Activated CD4-positive, alpha-beta T cell treated with anti-CD3 and anti-CD28 coated beads, Interleukin-2, amount 10 ng/mL, durations not matched to agents 24 days and 14 days (primary cell): ENCODE measurements at regions not wholly inside any gene's neighbourhood (a gene's known extent, or its start where the extent isn't known, plus 50 kb on each side); places are given as distances from the start of the nearest gene placed in this dataset.

Experiments
- DNase-seq: peaks from one replicate; pipeline ENCODE4 v3.0.0; 2022
- H3K27ac Mint-ChIP-seq: one replicate; pipeline ENCODE4 v1.8.0; 2022; ENCODE audit warnings: mild to moderate bottlenecking, mixed read lengths
- H3K27me3 Mint-ChIP-seq: one replicate; pipeline ENCODE4 v1.8.0; 2022; ENCODE audit warnings: mixed read lengths
- H3K36me3 Mint-ChIP-seq: one replicate; pipeline ENCODE4 v1.8.0; 2022; ENCODE audit warnings: low read depth, mild to moderate bottlenecking, mixed read lengths
- H3K4me1 Mint-ChIP-seq: one replicate; pipeline ENCODE4 v1.8.0; 2021; ENCODE audit warnings: mixed read lengths
- H3K4me3 Mint-ChIP-seq: one replicate; pipeline ENCODE4 v1.8.0; 2022; ENCODE audit warnings: mild to moderate bottlenecking, moderate library complexity, mixed read lengths
- H3K9me3 Mint-ChIP-seq: one replicate; pipeline ENCODE4 v1.8.0; 2021; ENCODE audit warnings: mixed read lengths
- intact Hi-C: fragments of 100-400 bp; cut with micrococcal nuclease; formaldehyde crosslinking; loops from one replicate; pipeline ENCODE4 v1.15.1; 2023

GRCh38 chr5:135186662-135187522 is 152.9 kb upstream of the PITX1 start:
- intact Hi-C loops = no loop called here
- no peak for DNase-seq
- peaks cover 37% of the 10 kb centered on the region for H3K27me3 Mint-ChIP-seq
- no peak overlapping the region for H3K4me3 Mint-ChIP-seq
- no peaks in the 10 kb centered on the region for H3K9me3 Mint-ChIP-seq
- H3K36me3 Mint-ChIP-seq = no peaks in the 10 kb centered on the region
- H3K27ac Mint-ChIP-seq = no peak overlapping the region
- H3K4me1 Mint-ChIP-seq = no peaks in the 10 kb centered on the region

- H3K36me3 Mint-ChIP-seq = no peaks in the 10 kb centered on the region
Observed at GRCh38 chr5:135185481-135186065, 151.5 kb upstream of the PITX1 start.

GRCh38 chr5:135184646-135185045 is 150.6 kb upstream of the PITX1 start:
- no peak for DNase-seq
- Mint-ChIP-seq H3K27ac (no peak overlapping the region), H3K9me3 (no peaks in the 10 kb centered on the region), H3K27me3 (peaks cover 21% of the 10 kb centered on the region), H3K4me1 (no peaks in the 10 kb centered on the region), H3K36me3 (no peaks in the 10 kb centered on the region), H3K4me3 (no peak overlapping the region)
- intact Hi-C loops = no loop called here

More at GRCh38 chr5:135185481-135186065, 151.5 kb upstream of the PITX1 start:
- Mint-ChIP-seq H3K9me3 (no peaks in the 10 kb centered on the region), H3K27ac (no peak overlapping the region), H3K4me1 (no peaks in the 10 kb centered on the region), H3K27me3 (peaks cover 29% of the 10 kb centered on the region), H3K4me3 (no peak overlapping the region)
- intact Hi-C loops = no loop called here
- DNase-seq = no peak

- intact Hi-C loops = no loop called here
- no peak overlapping the region for H3K4me3 Mint-ChIP-seq
Observed at GRCh38 chr5:135183464-135183863, 149.4 kb upstream of the PITX1 start.

GRCh38 chr5:135182675-135183074 is 148.6 kb upstream of the PITX1 start:
- no peaks in the 10 kb centered on the region for H3K4me1 Mint-ChIP-seq
- H3K4me3 Mint-ChIP-seq = no peak overlapping the region
- no peak overlapping the region for H3K27ac Mint-ChIP-seq
- H3K36me3 Mint-ChIP-seq = no peaks in the 10 kb centered on the region
- H3K9me3 Mint-ChIP-seq = no peaks in the 10 kb centered on the region
- intact Hi-C loops = no loop called here
- peaks cover 8% of the 10 kb centered on the region for H3K27me3 Mint-ChIP-seq
- DNase-seq = peak; percentile 40

More at GRCh38 chr5:135183464-135183863, 149.4 kb upstream of the PITX1 start:
- Mint-ChIP-seq H3K4me1 (no peaks in the 10 kb centered on the region), H3K36me3 (no peaks in the 10 kb centered on the region), H3K9me3 (no peaks in the 10 kb centered on the region), H3K27ac (no peak overlapping the region), H3K27me3 (peaks cover 10% of the 10 kb centered on the region)
- no peak for DNase-seq

GRCh38 chr5:135181653-135182052 is 147.6 kb upstream of the PITX1 start:
- no peaks in the 10 kb centered on the region for H3K36me3 Mint-ChIP-seq

GRCh38 chr5:135179308-135179980 is 145.4 kb upstream of the PITX1 start:
- no peaks in the 10 kb centered on the region for H3K27me3 Mint-ChIP-seq

More at GRCh38 chr5:135181653-135182052, 147.6 kb upstream of the PITX1 start:
- H3K4me1 Mint-ChIP-seq = no peaks in the 10 kb centered on the region
- H3K9me3 Mint-ChIP-seq = no peaks in the 10 kb centered on the region
- no peak overlapping the region for H3K4me3 Mint-ChIP-seq
- intact Hi-C loops = no loop called here
- H3K27ac Mint-ChIP-seq = no peak overlapping the region
- H3K27me3 Mint-ChIP-seq = peaks cover under 1% of the 10 kb centered on the region
- DNase-seq = no peak

GRCh38 chr5:135178476-135179155 is 144.6 kb upstream of the PITX1 start:
- Mint-ChIP-seq H3K4me3 (no peak overlapping the region), H3K9me3 (no peaks in the 10 kb centered on the region), H3K36me3 (no peaks in the 10 kb centered on the region), H3K27me3 (no peaks in the 10 kb centered on the region), H3K4me1 (no peaks in the 10 kb centered on the region), H3K27ac (no peak overlapping the region)
- intact Hi-C loops = no loop called here
- no peak for DNase-seq

More at GRCh38 chr5:135179308-135179980, 145.4 kb upstream of the PITX1 start:
- Mint-ChIP-seq H3K4me3 (no peak overlapping the region), H3K36me3 (no peaks in the 10 kb centered on the region), H3K9me3 (no peaks in the 10 kb centered on the region), H3K4me1 (no peaks in the 10 kb centered on the region), H3K27ac (no peak overlapping the region)
- no peak for DNase-seq
- intact Hi-C loops = no loop called here

GRCh38 chr5:135177591-135177990 is 143.6 kb upstream of the PITX1 start:
- H3K9me3 Mint-ChIP-seq = no peaks in the 10 kb centered on the region
- H3K27ac Mint-ChIP-seq = no peak overlapping the region
- no peak overlapping the region for H3K4me3 Mint-ChIP-seq
- peaks cover 4% of the 10 kb centered on the region for H3K27me3 Mint-ChIP-seq
- intact Hi-C loops = no loop called here
- no peak for DNase-seq
- no peaks in the 10 kb centered on the region for H3K4me1 Mint-ChIP-seq
- H3K36me3 Mint-ChIP-seq = no peaks in the 10 kb centered on the region

GRCh38 chr5:135176991-135177390 is 143.0 kb upstream of the PITX1 start:
- intact Hi-C loops = no loop called here
- no peaks in the 10 kb centered on the region for H3K36me3 Mint-ChIP-seq

GRCh38 chr5:135174315-135175096 is 140.5 kb upstream of the PITX1 start:
- no peaks in the 10 kb centered on the region for H3K4me1 Mint-ChIP-seq
- H3K27me3 Mint-ChIP-seq = peaks cover 20% of the 10 kb centered on the region
- no peak overlapping the region for H3K27ac Mint-ChIP-seq
- intact Hi-C loops = no loop called here
- H3K9me3 Mint-ChIP-seq = no peaks in the 10 kb centered on the region
- no peak for DNase-seq
- H3K36me3 Mint-ChIP-seq = no peaks in the 10 kb centered on the region
- no peak overlapping the region for H3K4me3 Mint-ChIP-seq

More at GRCh38 chr5:135176991-135177390, 143.0 kb upstream of the PITX1 start:
- no peaks in the 10 kb centered on the region for H3K9me3 Mint-ChIP-seq
- no peak overlapping the region for H3K4me3 Mint-ChIP-seq
- H3K27me3 Mint-ChIP-seq = peaks cover 9% of the 10 kb centered on the region
- no peak overlapping the region for H3K27ac Mint-ChIP-seq
- no peaks in the 10 kb centered on the region for H3K4me1 Mint-ChIP-seq
- DNase-seq = no peak

- Mint-ChIP-seq H3K27me3 (peaks cover 21% of the 10 kb centered on the region), H3K4me1 (no peaks in the 10 kb centered on the region), H3K9me3 (no peaks in the 10 kb centered on the region), H3K27ac (no peak overlapping the region), H3K36me3 (no peaks in the 10 kb centered on the region), H3K4me3 (no peak overlapping the region)
- intact Hi-C loops = no loop called here
- no peak for DNase-seq
Observed at GRCh38 chr5:135173662-135174290, 139.7 kb upstream of the PITX1 start.

- no peaks in the 10 kb centered on the region for H3K4me1 Mint-ChIP-seq
- no peaks in the 10 kb centered on the region for H3K9me3 Mint-ChIP-seq
- no peak for DNase-seq
- peaks cover 23% of the 10 kb centered on the region for H3K27me3 Mint-ChIP-seq
- no peak overlapping the region for H3K4me3 Mint-ChIP-seq
- no peak overlapping the region for H3K27ac Mint-ChIP-seq
- no peaks in the 10 kb centered on the region for H3K36me3 Mint-ChIP-seq
- intact Hi-C loops = no loop called here
Observed at GRCh38 chr5:135172718-135173117, 138.7 kb upstream of the PITX1 start.
